ENCODE measurements at regions not wholly inside any gene's neighbourhood (a gene's known extent, or its start where the extent isn't known, plus 50 kb on each side); places are given as distances from the start of the nearest gene placed in this dataset.

DNA sequence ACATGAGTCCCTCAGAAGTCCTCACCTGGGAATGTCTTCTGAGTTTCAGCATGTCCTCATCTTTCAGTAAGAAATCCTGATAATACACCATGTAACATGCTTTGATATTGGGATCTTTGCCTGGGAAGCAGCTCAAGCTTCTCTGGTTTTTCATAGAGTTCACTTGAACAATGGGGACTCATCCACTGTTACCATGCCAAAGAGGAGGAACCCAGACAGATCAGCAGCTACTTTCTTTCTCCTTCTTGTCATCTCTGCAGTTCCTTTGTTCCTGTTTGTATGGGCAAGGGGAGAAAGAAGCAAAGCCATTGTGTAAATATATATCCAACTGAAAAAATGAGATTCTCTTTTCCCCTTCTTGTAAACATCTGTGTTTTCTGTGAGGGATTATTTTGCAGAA, 450.6 kb upstream of the HS3ST5 start:
- ChIA-PET POLR2A (no interaction called here), SMC1A (ENCODE audit: uncharacterized antibody, unreplicated experiment) (interaction anchor here (1.1 kb wide), 1 partner anchor 69 kb away, joined by 4 read pairs; no protein-coding TSS in a partner anchor), CTCF (interaction anchor here (1.3 kb wide), 1 partner anchor 8 kb away, joined by 3 read pairs; no protein-coding TSS in a partner anchor), RAD21 (ENCODE audit: unreplicated experiment) (no interaction called here)
- no peaks in the 10 kb centered on the region for H3K9me3 ChIP-seq (replicated peaks; ENCODE audit: control insufficient read depth, insufficient read depth, low read length)
- no peaks in the 10 kb centered on the region for H3K36me3 ChIP-seq (ENCODE audit: control insufficient read depth in 2 of 2, insufficient read depth in 2 of 2, low read length in 1 of 2)
- no peak overlapping the region for H3K4me2 ChIP-seq (ENCODE audit: control insufficient read depth, insufficient read depth)
- H4K20me1 ChIP-seq (ENCODE audit: control insufficient read depth, insufficient read depth) = no peaks in the 10 kb centered on the region
- no peak overlapping the region for H2AFZ ChIP-seq (ENCODE audit: control insufficient read depth, low read depth, low read length)
- H3K9ac ChIP-seq (ENCODE audit: control insufficient read depth, insufficient read depth, low read length) = no peak overlapping the region
- DNase-seq (ENCODE audit: low read depth, low spot score) (no peak), ATAC-seq (no peak), FAIRE-seq (no peak)
- BruUV-seq (replicated peaks) = no TSS peak
- in situ Hi-C loops (cut with MboI) = no loop called here
- intact Hi-C loops (cut with micrococcal nuclease; ENCODE audit: unreplicated experiment) = no loop called here
- TF ChIP-seq STAT1 (conservative IDR thresholded peaks at IDR 0.05) = no peak
- no peak for TF ChIP-seq IKZF1 (conservative IDR thresholded peaks at IDR 0.05)
- TF ChIP-seq, protein P1, sequence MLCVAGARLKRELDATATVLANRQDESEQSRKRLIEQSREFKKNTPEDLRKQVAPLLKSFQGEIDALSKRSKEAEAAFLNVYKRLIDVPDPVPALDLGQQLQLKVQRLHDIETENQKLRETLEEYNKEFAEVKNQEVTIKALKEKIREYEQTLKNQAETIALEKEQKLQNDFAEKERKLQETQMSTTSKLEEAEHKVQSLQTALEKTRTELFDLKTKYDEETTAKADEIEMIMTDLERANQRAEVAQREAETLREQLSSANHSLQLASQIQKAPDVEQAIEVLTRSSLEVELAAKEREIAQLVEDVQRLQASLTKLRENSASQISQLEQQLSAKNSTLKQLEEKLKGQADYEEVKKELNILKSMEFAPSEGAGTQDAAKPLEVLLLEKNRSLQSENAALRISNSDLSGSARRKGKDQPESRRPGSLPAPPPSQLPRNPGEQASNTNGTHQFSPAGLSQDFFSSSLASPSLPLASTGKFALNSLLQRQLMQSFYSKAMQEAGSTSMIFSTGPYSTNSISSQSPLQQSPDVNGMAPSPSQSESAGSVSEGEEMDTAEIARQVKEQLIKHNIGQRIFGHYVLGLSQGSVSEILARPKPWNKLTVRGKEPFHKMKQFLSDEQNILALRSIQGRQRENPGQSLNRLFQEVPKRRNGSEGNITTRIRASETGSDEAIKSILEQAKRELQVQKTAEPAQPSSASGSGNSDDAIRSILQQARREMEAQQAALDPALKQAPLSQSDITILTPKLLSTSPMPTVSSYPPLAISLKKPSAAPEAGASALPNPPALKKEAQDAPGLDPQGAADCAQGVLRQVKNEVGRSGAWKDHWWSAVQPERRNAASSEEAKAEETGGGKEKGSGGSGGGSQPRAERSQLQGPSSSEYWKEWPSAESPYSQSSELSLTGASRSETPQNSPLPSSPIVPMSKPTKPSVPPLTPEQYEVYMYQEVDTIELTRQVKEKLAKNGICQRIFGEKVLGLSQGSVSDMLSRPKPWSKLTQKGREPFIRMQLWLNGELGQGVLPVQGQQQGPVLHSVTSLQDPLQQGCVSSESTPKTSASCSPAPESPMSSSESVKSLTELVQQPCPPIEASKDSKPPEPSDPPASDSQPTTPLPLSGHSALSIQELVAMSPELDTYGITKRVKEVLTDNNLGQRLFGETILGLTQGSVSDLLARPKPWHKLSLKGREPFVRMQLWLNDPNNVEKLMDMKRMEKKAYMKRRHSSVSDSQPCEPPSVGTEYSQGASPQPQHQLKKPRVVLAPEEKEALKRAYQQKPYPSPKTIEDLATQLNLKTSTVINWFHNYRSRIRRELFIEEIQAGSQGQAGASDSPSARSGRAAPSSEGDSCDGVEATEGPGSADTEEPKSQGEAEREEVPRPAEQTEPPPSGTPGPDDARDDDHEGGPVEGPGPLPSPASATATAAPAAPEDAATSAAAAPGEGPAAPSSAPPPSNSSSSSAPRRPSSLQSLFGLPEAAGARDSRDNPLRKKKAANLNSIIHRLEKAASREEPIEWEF (IDR thresholded peaks at IDR 0.05; ENCODE audit: insufficient replicate concordance, low read depth, low read length) = no peak
- TF ChIP-seq STAT3 (IDR thresholded peaks at IDR 0.05; ENCODE audit: low read depth, low read length) = no peak
- TF ChIP-seq, protein P2, sequence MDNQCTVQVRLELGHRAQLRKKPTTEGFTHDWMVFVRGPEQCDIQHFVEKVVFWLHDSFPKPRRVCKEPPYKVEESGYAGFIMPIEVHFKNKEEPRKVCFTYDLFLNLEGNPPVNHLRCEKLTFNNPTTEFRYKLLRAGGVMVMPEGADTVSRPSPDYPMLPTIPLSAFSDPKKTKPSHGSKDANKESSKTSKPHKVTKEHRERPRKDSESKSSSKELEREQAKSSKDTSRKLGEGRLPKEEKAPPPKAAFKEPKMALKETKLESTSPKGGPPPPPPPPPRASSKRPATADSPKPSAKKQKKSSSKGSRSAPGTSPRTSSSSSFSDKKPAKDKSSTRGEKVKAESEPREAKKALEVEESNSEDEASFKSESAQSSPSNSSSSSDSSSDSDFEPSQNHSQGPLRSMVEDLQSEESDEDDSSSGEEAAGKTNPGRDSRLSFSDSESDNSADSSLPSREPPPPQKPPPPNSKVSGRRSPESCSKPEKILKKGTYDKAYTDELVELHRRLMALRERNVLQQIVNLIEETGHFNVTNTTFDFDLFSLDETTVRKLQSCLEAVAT (IDR thresholded peaks at IDR 0.05) = no peak
- TF ChIP-seq KAT2A (conservative IDR thresholded peaks at IDR 0.05; ENCODE audit: control insufficient read depth, low read depth, low read length) = no peak
- TF ChIP-seq ZBTB40 (IDR thresholded peaks at IDR 0.05; ENCODE audit: borderline replicate concordance) = no peak
- TF ChIP-seq ZNF384 (IDR thresholded peaks at IDR 0.05; ENCODE audit: borderline replicate concordance, low read depth, low read length) = no peak
- TF ChIP-seq CREM (IDR thresholded peaks at IDR 0.05; ENCODE audit: low read depth) = no peak
- no peak for TF ChIP-seq MTA2 (IDR thresholded peaks at IDR 0.05; ENCODE audit: low read depth)
- no peak for TF ChIP-seq PAX5 (IDR thresholded peaks at IDR 0.05; ENCODE audit: borderline replicate concordance, low read depth, low read length)
- no peaks in the 10 kb centered on the region for H3K79me2 ChIP-seq (ENCODE audit: control insufficient read depth, insufficient read depth, low read length)
- no peak overlapping the region for H3K27ac ChIP-seq (ENCODE audit: control insufficient read depth, insufficient read depth)
- no peaks in the 10 kb centered on the region for H3K27me3 ChIP-seq (replicated peaks in 1 of 2; ENCODE audit: control insufficient read depth in 2 of 2, insufficient read depth in 2 of 2, low read length in 1 of 2)
- no peak overlapping the region for H3K4me3 ChIP-seq
- no peaks in the 10 kb centered on the region for H3K4me1 ChIP-seq (ENCODE audit: control insufficient read depth, insufficient read depth, low read length)
